ENCODE measurements at regions not wholly inside any gene's neighbourhood (a gene's known extent, or its start where the extent isn't known, plus 50 kb on each side); places are given as distances from the start of the nearest gene placed in this dataset.

GRCh38 chr18:56189615-56190014 is 448.8 kb downstream of the TXNL1 start:
- TF ChIP-seq CTCF (IDR thresholded peaks at IDR 0.05), result no peak
- TF ChIP-seq EZH2 (IDR thresholded peaks at IDR 0.05), result no peak
